Gastrocnemius medialis (tissue), 4 donors: ENCODE measurements at regions not wholly inside any gene's neighbourhood (a gene's known extent, or its start where the extent isn't known, plus 50 kb on each side); places are given as distances from the start of the nearest gene placed in this dataset.

Experiments used
- ATAC-seq, 2 donors: fragments of 150-250 bp; one replicate each; pipeline ENCODE4 v1.9.1; 2016
- DNase-seq, 2 donors: peaks; one replicate each; pipeline ENCODE4 v3.0.0-alpha.2; 2019
- H3K27ac ChIP-seq, 4 donors: fragments of 200-600 bp; sonication (generic); 1 replicate in 1 of 4; 2 replicates in 3 of 4; pipeline ENCODE4 v1.5.1; 2016 to 2018; ENCODE audit warnings: mild to moderate bottlenecking in 2 of 4, moderate library complexity in 1 of 4
- H3K27me3 ChIP-seq, 3 donors: fragments of 200-600 bp; sonication (generic) in 2 of 3; 1 replicate in 1 of 3; 2 replicates in 2 of 3; pipeline versions ENCODE4 v1.5.1 to v1.6.0; 2016 to 2019; ENCODE audit warnings: mild to moderate bottlenecking in 1 of 3, moderate library complexity in 1 of 3
- H3K36me3 ChIP-seq, 2 donors: fragments of 200-600 bp; sonication (generic) in 1 of 2; one replicate each; pipeline ENCODE4 v1.5.1; 2017 to 2018
- H3K4me1 ChIP-seq, 2 donors: fragments of 200-600 bp; sonication (generic) in 1 of 2; one replicate each; pipeline ENCODE4 v1.5.1; 2016 to 2017; ENCODE audit warnings: mild to moderate bottlenecking in 2 of 2
- H3K4me3 ChIP-seq, 4 donors: fragments of 200-600 bp; sonication (generic) in 3 of 4; 1 replicate in 1 of 4; 2 replicates in 3 of 4; pipeline ENCODE4 v1.5.1; 2016 to 2019; ENCODE audit warnings: mild to moderate bottlenecking in 2 of 4
- H3K9me3 ChIP-seq, 3 donors: fragments of 200-600 bp; sonication (generic) in 2 of 3; 1 replicate in 1 of 3; 2 replicates in 2 of 3; pipeline ENCODE4 v1.5.1; 2016 to 2019
- POLR2A ChIP-seq, 2 donors: fragments of 450-650 bp; IDR thresholded peaks; one replicate each; pipeline ENCODE4 v1.6.1; 2017; ENCODE audit warnings: antibody characterized with exemption in 2 of 2, mild to moderate bottlenecking in 2 of 2, moderate library complexity in 2 of 2
- in situ Hi-C, 4 donors: fragments of 200-750 bp; cut with MboI; loops; one replicate each; pipeline versions ENCODE4 v1.15.0 to v1.8.0; 2017; ENCODE audit warnings: low sequenced_read_pairs in 4 of 4
- intact Hi-C: fragments of 100-400 bp; cut with DNase I; formaldehyde crosslinking; loops from one replicate; pipeline ENCODE4 v1.15.1; 2023; ENCODE audit warnings: low total_unique reads
- TF ChIP-seq, protein P1 (sequence below), 5 experiments: fragments of 450-650 bp in 3 of 5; fragments of 200-600 bp in 2 of 5; sonication (generic) in 2 of 5; IDR thresholded peaks in 4 of 5; conservative IDR thresholded peaks in 1 of 5; 1 replicate in 4 of 5; 2 replicates in 1 of 5; pipeline ENCODE4 v1.5.1; 2016 to 2019; ENCODE audit warnings: antibody characterized with exemption in 5 of 5, mild to moderate bottlenecking in 3 of 5, moderate library complexity in 3 of 5

DNA sequence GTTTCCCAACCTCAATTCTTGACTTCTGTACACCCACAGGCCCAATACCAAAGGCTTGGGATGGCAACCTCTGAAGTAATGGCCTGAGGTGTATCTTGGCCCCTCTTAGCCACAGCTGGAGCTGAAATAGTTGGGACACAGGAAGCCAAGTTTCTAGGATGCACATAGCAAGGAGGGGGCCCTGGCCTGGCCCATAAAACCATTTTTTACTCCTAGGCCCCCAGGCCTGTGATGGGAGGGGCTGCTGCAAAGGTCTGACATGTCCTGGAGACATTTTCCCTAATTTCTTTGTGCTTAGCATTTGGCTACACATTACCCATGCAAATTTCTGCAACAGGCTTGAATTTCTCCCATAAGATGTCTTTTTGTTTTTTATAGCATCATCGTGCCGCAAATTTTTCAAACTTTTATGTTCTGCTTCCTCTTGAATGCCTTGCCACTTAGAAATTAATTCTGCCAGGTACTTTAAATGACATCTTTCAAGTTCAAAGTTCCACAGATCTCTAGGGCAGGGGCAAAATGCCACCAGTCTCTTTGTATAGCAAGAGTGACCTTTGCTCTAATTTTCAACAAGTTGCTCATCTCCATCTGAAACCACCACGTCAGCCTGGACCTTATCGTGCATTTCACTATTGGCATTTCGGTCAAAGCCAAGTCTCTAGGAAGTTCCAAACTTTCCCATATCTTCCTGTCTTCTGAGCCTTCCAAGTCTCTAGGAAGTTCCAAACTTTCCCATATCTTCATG lies 490.8 kb downstream of the IPMK start:
- intact Hi-C loops: no loop called here
- ATAC-seq (no peak), DNase-seq (no peak)
- in situ Hi-C loops: no loop called here
- Histone ChIP-seq H3K4me3 (no peak overlapping the region), H3K27ac (no peak overlapping the region), H3K4me1 (no peaks in the 10 kb centered on the region), H3K27me3 (no peaks in the 10 kb centered on the region), H3K9me3 (no peaks in the 10 kb centered on the region), H3K36me3 (no peaks in the 10 kb centered on the region)
- TF ChIP-seq POLR2A (IDR thresholded peaks at IDR 0.05): no peak
- TF ChIP-seq, protein P1, sequence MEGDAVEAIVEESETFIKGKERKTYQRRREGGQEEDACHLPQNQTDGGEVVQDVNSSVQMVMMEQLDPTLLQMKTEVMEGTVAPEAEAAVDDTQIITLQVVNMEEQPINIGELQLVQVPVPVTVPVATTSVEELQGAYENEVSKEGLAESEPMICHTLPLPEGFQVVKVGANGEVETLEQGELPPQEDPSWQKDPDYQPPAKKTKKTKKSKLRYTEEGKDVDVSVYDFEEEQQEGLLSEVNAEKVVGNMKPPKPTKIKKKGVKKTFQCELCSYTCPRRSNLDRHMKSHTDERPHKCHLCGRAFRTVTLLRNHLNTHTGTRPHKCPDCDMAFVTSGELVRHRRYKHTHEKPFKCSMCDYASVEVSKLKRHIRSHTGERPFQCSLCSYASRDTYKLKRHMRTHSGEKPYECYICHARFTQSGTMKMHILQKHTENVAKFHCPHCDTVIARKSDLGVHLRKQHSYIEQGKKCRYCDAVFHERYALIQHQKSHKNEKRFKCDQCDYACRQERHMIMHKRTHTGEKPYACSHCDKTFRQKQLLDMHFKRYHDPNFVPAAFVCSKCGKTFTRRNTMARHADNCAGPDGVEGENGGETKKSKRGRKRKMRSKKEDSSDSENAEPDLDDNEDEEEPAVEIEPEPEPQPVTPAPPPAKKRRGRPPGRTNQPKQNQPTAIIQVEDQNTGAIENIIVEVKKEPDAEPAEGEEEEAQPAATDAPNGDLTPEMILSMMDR (IDR thresholded peaks at IDR 0.05 in 4 of 5, conservative IDR thresholded peaks at IDR 0.05 in 1 of 5): no peak

DNA sequence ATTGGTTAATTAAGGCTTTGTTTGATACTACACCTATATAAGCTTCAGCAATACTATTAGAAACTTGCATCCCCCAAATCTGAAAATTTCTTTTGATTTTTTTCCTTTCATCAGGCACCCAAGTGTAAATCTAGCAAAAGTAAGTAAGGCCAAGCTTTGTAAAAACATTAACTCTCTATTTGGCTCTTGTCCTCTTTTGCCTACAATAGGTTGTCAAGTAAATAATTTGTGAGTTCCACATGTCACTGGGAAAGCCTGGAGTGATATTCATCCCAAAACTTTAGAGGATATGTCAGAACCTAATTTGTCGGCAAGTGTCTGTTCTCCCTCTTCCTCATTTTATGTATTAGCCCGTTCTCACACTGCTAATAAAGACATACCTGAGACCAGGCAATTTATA lies 492.4 kb downstream of the IPMK start:
- H3K4me1 ChIP-seq: no peaks in the 10 kb centered on the region
- H3K36me3 ChIP-seq: no peaks in the 10 kb centered on the region
- H3K4me3 ChIP-seq: no peak overlapping the region
- no peak overlapping the region for H3K27ac ChIP-seq
- DNase-seq: no peak
- ATAC-seq: no peak
- H3K27me3 ChIP-seq: no peaks in the 10 kb centered on the region
- in situ Hi-C loops (no loop called here), intact Hi-C loops (no loop called here)
- H3K9me3 ChIP-seq: no peaks in the 10 kb centered on the region
- TF ChIP-seq POLR2A (IDR thresholded peaks at IDR 0.05): no peak
- TF ChIP-seq, protein P1 (IDR thresholded peaks at IDR 0.05 in 4 of 5, conservative IDR thresholded peaks at IDR 0.05 in 1 of 5): no peak

DNA sequence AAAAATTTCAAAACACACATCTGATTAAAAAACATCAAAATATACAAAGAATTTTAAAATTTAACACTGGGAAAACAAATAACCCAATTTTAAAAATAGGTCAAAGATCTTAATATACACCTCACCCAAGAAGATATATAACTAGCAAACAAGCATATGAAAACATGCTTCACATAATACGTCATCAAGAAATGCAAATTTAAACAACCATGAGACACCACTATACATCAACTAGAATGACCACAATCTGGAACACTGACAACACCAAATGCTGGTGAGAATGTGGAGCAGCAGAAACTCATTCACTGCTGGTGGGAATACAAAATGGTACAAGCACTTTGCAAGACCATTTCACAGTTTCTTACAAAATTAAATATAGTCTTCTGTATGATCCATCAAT lies 498.4 kb downstream of the IPMK start:
- Histone ChIP-seq H3K4me3 (no peak overlapping the region), H3K27ac (no peak overlapping the region), H3K4me1 (no peaks in the 10 kb centered on the region), H3K27me3 (no peaks in the 10 kb centered on the region), H3K36me3 (no peaks in the 10 kb centered on the region), H3K9me3 (no peaks in the 10 kb centered on the region)
- no peak for DNase-seq
- intact Hi-C loops: no loop called here
- in situ Hi-C loops: no loop called here
- no peak for ATAC-seq
- TF ChIP-seq POLR2A (IDR thresholded peaks at IDR 0.05): no peak
- TF ChIP-seq, protein P1 (IDR thresholded peaks at IDR 0.05 in 4 of 5, conservative IDR thresholded peaks at IDR 0.05 in 1 of 5): no peak

DNA sequence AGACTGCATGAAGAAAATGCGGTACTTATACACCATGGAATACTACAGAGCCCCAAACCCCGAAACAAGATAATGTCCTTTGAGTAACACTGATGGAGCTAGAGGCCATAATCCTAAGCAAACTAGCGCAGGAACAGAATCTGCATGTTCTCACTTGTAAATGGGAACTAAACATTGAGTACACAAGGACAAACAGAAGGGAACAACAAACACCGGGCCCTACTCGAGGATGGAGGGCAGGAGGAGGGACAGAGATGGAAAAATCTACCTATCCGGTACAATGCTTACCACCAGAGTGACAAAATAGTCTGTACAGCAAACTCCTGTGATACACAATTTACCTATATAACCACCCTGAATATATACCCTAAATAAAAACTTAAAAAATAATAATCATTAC lies 507.9 kb downstream of the IPMK start:
- Histone ChIP-seq H3K36me3 (no peaks in the 10 kb centered on the region), H3K4me1 (no peaks in the 10 kb centered on the region), H3K9me3 (no peaks in the 10 kb centered on the region), H3K4me3 (no peak overlapping the region), H3K27ac (no peak overlapping the region), H3K27me3 (no peaks in the 10 kb centered on the region)
- DNase-seq (no peak), ATAC-seq (no peak)
- intact Hi-C loops: no loop called here
- TF ChIP-seq, protein P1 (IDR thresholded peaks at IDR 0.05 in 4 of 5, conservative IDR thresholded peaks at IDR 0.05 in 1 of 5): no peak
- TF ChIP-seq POLR2A (IDR thresholded peaks at IDR 0.05): no peak
- in situ Hi-C loops: no loop called here

DNA sequence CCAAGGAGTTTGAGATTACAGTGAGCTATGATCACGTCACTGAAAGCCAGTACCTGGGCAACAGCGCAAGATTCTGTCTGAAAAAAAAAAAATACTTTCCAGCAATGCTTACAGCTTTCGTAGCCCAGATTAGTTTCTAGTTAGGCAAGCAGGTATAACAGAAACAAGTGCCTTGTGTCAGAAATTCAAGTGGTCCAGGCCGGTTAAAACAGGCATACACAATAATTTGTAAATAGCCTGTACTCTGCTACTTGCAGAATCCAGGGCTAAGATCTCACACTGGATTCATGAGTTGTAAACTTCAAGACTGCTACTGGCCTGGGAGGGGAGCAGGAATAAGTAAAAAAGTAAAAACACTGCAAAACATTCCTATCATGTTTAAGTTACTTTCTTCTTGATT lies 512.9 kb downstream of the IPMK start:
- in situ Hi-C loops (no loop called here), intact Hi-C loops (no loop called here)
- ATAC-seq (no peak), DNase-seq (no peak)
- TF ChIP-seq POLR2A (IDR thresholded peaks at IDR 0.05): no peak
- TF ChIP-seq, protein P1 (IDR thresholded peaks at IDR 0.05 in 4 of 5, conservative IDR thresholded peaks at IDR 0.05 in 1 of 5): no peak
- Histone ChIP-seq H3K9me3 (no peaks in the 10 kb centered on the region), H3K27me3 (no peaks in the 10 kb centered on the region), H3K36me3 (no peaks in the 10 kb centered on the region), H3K4me1 (no peaks in the 10 kb centered on the region), H3K27ac (no peak overlapping the region), H3K4me3 (no peak overlapping the region)
